Glomerular visceral epithelial cell (primary cell): ENCODE measurements at regions not wholly inside any gene's neighbourhood (a gene's known extent, or its start where the extent isn't known, plus 50 kb on each side); places are given as distances from the start of the nearest gene placed in this dataset.
"Not testable (repeated sequence)": the region's sequence is repeated elsewhere in the genome, so short reads cannot be mapped to it uniquely, and the experiment has no call there.

ENCODE experiments used
- DNase-seq: peaks from one replicate; pipeline ENCODE4 v3.0.0-alpha.2; 2016; ENCODE audit errors: extremely low spot score

GRCh38 chr14:105709281-105710118 lies 183.1 kb downstream of the TMEM121 start:
- DNase-seq, result no peak

- DNase-seq, result no peak
Measured at GRCh38 chr14:105710119-105711043, 184.0 kb downstream of the TMEM121 start.

- no peak for DNase-seq
Measured at GRCh38 chr14:105711044-105711620, 184.7 kb downstream of the TMEM121 start.

DNA sequence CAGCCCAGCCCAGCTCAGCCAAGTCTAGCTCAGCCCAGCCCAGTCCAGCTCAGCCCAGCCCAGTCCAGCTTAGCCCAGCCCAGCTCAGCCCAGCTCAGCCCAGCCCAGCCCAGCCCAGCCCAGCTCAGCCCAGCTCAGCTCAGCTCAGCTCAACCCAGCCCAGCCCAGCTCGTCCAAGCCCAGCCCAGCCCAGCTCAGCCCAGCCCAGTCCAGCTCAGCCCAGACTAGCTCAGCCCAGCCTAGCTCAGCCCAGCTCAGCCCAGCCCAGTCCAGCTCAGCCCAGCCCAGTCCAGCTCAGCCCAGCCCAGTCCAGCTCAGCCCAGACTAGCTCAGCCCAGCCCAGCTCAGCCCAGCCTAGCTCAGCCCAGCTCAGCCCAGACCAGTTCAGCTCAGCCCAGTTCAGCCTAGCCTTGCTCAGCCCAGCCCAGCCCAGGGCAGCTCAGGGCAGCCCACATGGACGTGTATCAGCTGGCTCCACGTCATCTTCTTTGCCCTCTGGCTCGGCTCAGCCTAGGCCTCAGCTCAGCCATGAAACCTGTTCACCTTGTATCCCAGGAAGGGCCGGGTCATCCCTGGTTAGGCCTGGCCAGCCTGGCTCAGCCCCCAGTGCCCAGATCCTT lies 185.6 kb downstream of the TMEM121 start:
- no peak for DNase-seq

DNA sequence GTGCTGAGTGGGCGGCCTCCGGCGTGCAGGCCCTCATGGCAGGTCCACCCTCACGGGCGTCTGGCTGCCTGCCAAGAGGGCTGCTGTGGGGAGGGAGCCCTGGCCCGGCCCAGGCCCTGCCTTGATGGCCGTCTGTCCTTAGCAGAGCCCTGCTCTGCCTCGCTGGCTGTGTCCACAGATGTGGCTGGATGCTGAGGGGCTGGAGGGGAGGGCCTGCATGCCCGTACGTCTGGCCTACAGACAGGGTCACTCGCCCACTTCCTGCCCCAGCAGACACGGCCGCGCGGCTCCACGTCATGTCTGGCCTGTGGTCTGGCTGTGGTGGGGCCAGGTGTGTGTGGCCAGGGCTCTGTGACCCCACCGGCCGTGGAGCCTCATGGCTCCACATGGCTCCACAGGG lies 186.3 kb downstream of the TMEM121 start:
- not testable (repeated sequence) for DNase-seq

- DNase-seq, result not testable (repeated sequence)
Measured at GRCh38 chr14:105713160-105713559, 186.8 kb downstream of the TMEM121 start.

DNA sequence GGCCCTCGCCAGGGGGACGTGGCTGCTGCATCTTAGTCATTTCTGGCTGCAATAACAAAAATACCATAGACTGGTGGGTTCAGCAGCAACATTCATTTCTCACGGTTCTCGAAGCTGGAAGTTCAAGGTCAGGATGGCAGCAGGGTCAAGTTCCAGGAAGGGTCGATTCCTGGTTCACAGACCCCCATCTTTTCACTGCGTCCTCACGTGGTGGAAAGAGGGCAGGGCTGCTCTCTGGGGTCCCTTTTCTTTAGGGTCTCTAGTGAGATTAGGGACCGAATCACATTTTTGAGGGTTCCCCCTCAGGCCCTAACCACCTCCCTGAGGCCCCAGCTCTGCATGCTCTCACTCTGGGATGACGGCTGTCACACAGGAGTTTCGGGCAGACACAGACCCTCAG lies 187.5 kb downstream of the TMEM121 start:
- not testable (repeated sequence) for DNase-seq

DNA sequence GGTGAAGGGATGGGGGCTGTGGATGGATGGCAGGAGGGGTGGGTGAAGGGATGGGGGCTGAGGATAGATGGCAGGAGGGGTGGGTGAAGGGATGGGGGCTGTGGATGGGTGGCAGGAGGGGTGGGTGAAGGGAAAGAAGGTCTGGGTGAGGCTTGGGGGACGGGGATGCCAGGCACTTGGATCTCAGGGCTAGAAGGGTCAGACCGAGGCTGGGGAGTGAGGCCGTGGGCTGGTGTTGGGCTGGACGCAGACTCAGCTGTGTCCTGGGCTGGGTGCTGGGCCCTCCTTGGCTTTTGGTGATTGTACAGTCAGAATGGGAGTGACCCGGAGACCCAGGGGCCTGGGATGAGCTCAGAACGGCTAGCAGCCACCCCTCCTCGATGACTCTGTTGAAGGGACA lies 192.4 kb downstream of the TMEM121 start:
- DNase-seq, result not testable (repeated sequence)

DNA sequence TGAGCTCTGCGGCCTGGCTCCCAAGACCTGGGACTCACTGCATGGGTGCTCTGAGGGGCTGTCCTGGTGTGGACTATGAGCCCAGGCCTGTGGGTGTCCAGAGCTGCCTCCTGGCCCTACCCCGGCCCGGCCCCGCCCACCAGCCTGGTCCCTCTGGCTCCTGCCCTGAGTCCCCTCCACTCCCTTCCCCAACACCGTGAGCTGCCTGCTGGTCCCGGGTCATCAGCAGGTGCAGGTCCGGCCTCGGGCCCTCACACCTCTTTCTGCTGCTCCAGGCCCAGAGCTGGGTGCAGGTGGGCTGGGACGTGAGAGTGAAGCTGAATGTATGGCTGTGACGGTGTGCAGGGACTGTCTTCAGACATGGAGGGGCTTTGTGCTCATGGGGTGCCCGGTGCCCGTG lies 193.7 kb downstream of the TMEM121 start:
- DNase-seq, result not testable (repeated sequence)

GRCh38 chr14:105720852-105721601 lies 194.6 kb downstream of the TMEM121 start:
- not testable (repeated sequence) for DNase-seq

- DNase-seq, result not testable (repeated sequence)
Measured at GRCh38 chr14:105721602-105721970, 195.2 kb downstream of the TMEM121 start.

- not testable (repeated sequence) for DNase-seq
Measured at GRCh38 chr14:105721996-105722709, 195.8 kb downstream of the TMEM121 start.

DNA sequence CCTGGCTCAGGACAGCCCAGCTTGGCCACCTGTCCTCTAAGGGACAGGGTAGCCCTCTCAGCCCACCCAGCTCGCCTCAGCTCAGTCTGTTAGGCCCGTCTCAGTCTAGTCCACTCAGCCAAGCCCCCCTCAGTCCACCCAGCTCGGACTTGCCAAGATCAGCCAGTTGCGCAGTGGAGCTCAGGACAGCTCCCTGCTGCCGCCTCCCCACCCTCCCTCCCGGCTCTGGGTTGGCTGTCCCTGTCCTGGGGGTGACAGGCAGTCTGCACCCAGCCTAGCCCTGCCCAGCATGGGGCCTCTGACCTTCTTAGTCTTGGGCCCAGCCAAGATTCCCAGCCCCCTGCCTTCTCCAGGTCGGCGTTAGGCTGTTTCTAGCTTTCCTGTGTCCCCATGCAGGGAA lies 196.9 kb downstream of the TMEM121 start:
- DNase-seq, result not testable (repeated sequence)

DNA sequence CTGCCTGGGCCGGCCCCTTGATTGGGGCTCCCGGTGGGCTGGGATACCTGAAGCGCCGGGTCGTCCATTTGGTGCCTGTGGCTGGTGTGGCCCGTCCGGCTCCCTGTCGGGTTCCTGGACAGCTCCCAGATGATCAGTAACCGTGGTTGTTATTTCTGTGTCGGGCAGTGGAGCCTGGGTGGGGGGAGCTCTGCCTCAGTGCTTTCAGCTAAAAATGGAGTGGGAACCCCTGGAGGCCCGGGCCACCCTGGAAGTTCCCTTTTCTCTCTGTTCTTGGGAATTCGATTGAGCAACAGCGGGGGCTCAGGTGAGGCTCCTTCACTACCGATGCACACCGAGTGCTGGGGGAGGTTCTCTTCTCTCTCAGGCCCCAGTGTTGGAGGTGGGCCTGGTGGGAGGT lies 197.4 kb downstream of the TMEM121 start:
- DNase-seq, result not testable (repeated sequence)

DNA sequence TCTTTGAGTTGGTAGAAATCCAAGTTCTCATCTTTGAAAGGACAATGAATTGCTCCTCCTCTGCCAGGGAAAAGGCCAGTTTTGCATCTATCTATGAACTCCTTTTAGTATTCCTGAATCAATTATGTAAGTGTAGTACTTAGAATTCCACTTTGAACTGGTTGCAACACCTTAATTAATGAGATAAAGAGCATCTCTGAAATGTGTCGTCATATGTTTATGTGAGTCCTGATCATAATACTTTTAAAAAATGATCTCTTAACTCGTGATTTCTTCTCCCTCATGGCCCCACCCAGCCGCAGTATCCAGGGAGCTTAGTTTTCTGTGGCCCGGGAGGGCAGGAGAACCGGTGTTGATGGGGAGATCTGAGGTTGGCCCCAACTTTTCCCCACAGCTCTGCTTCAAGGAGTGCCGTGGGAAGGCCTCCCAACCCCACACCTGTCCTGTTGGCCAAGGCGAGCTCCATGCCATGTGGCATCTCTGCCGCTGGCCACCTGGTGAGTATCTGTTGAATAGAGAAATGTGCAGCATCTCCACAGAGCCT lies 203.5 kb downstream of the TMEM121 start:
- not testable (repeated sequence) for DNase-seq

DNA sequence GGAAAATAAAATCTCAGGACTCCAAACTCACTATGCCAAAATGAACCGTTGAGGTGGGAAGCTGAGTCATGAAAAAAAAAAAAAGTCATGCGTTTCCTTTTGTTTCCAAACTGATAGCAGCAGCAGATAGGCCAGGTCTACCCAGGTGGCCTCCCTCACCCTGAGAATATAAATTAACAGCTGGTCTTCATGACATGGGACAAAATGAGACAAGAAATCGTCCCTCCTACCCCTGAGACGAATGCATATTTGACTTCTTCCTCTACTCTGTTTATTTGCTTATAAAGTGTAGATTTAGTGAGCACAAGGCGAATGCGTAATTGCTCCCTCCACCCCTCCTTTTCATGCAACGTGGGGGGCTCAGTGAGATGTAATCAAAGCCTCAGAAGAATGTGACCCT lies 204.3 kb downstream of the TMEM121 start:
- DNase-seq, result not testable (repeated sequence)

GRCh38 chr14:105731221-105731985 lies 205.0 kb downstream of the TMEM121 start:
- not testable (repeated sequence) for DNase-seq

GRCh38 chr14:105733081-105734065 lies 207.0 kb downstream of the TMEM121 start:
- DNase-seq, result no peak
